ENCODE measurements at regions not wholly inside any gene's neighbourhood (a gene's known extent, or its start where the extent isn't known, plus 50 kb on each side); places are given as distances from the start of the nearest gene placed in this dataset.

DNA sequence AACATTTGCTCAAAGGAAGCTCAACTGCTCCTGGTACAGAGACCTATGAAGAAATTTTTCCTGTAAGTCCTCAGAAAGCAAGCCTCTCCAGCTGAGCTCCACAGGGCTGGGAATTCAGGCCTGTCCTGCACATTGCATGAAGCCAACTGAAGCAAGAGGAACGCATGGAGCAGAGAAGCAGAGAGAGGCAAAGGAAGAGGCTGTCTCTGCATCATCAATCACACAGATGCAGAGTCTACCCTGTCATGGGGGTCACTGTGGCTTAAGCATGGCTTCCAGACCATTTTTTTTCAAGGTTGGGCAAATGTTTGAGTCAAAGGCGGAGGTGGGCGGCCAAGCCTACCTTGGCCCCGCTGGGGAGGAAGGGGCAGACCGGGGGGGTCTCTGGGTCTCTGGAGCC is 110.3 kb upstream of the MSX1 start:
- TF ChIP-seq, protein P1, sequence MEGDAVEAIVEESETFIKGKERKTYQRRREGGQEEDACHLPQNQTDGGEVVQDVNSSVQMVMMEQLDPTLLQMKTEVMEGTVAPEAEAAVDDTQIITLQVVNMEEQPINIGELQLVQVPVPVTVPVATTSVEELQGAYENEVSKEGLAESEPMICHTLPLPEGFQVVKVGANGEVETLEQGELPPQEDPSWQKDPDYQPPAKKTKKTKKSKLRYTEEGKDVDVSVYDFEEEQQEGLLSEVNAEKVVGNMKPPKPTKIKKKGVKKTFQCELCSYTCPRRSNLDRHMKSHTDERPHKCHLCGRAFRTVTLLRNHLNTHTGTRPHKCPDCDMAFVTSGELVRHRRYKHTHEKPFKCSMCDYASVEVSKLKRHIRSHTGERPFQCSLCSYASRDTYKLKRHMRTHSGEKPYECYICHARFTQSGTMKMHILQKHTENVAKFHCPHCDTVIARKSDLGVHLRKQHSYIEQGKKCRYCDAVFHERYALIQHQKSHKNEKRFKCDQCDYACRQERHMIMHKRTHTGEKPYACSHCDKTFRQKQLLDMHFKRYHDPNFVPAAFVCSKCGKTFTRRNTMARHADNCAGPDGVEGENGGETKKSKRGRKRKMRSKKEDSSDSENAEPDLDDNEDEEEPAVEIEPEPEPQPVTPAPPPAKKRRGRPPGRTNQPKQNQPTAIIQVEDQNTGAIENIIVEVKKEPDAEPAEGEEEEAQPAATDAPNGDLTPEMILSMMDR (conservative IDR thresholded peaks at IDR 0.05) = no peak
- no peak for TF ChIP-seq EZH2 (IDR thresholded peaks at IDR 0.05; ENCODE audit: low read depth)

Data from PC-9 (cell line).